Cardiac muscle cell (in vitro differentiated cells and primary cell): ENCODE measurements at regions not wholly inside any gene's neighbourhood (a gene's known extent, or its start where the extent isn't known, plus 50 kb on each side); places are given as distances from the start of the nearest gene placed in this dataset.

Experiments
- DNase-seq, 2 donors: peaks; one replicate each; pipeline versions ENCODE4 v3.0.0 to v3.0.0-alpha.2; 2010 to 2017; ENCODE audit warnings: low read depth in 1 of 2, low spot score in 1 of 2
- H3K27ac ChIP-seq: fragments of 200-600 bp; sonication (generic); 2 replicates; pipeline ENCODE4 v1.5.1; 2016
- H3K27me3 ChIP-seq: fragments of 200-600 bp; sonication (generic); 2 replicates; pipeline ENCODE4 v1.6.0; 2016; ENCODE audit warnings: control low read depth
- H3K36me3 ChIP-seq: fragments of 200-600 bp; sonication (generic); 2 replicates; pipeline ENCODE4 v1.5.1; 2016; ENCODE audit warnings: control low read depth
- H3K4me1 ChIP-seq: fragments of 200-600 bp; sonication (generic); 2 replicates; pipeline ENCODE4 v1.8.1; 2017; ENCODE audit warnings: low read depth, mild to moderate bottlenecking, mixed run types
- H3K4me3 ChIP-seq: fragments of 200-600 bp; sonication (generic); 2 replicates; pipeline ENCODE4 v1.5.1; 2016; ENCODE audit warnings: mild to moderate bottlenecking
- H3K9me3 ChIP-seq: fragments of 200-600 bp; sonication (generic); 2 replicates; pipeline ENCODE4 v1.5.1; 2017; ENCODE audit warnings: low read depth, mild to moderate bottlenecking, control low read depth
- CTCF ChIP-seq: IDR thresholded peaks from 2 replicates; pipeline ENCODE4 v1.5.1; 2012; ENCODE audit warnings: low read depth, mild to moderate bottlenecking, low read length

GRCh38 chr6:118735320-118735719 is 83.9 kb upstream of the CEP85L start:
- Histone ChIP-seq H3K27me3 (no peaks in the 10 kb centered on the region), H3K27ac (no peak overlapping the region), H3K4me3 (no peak overlapping the region), H3K9me3 (no peaks in the 10 kb centered on the region), H3K36me3 (no peaks in the 10 kb centered on the region), H3K4me1 (no peaks in the 10 kb centered on the region)
- TF ChIP-seq CTCF, result peak; percentile 63
- DNase-seq, result peak; percentile 29 to 35

GRCh38 chr6:118725944-118726343 is 74.6 kb upstream of the CEP85L start:
- TF ChIP-seq CTCF, result no peak
- Histone ChIP-seq H3K9me3 (no peaks in the 10 kb centered on the region), H3K4me1 (peaks cover 9% of the 10 kb centered on the region), H3K27me3 (no peaks in the 10 kb centered on the region), H3K36me3 (no peaks in the 10 kb centered on the region), H3K4me3 (no peak overlapping the region), H3K27ac (no peak overlapping the region)
- DNase-seq, result no peak

GRCh38 chr6:118724211-118724610 is 72.8 kb upstream of the CEP85L start:
- no peak overlapping the region for H3K27ac ChIP-seq
- no peaks in the 10 kb centered on the region for H3K36me3 ChIP-seq
- TF ChIP-seq CTCF, result no peak
- H3K4me1 ChIP-seq, result peaks cover 16% of the 10 kb centered on the region
- H3K27me3 ChIP-seq, result no peaks in the 10 kb centered on the region
- no peaks in the 10 kb centered on the region for H3K9me3 ChIP-seq
- H3K4me3 ChIP-seq, result no peak overlapping the region
- peak in 1 of 2 donors; percentile 66 for DNase-seq

- no peak overlapping the region for H3K27ac ChIP-seq
- no peaks in the 10 kb centered on the region for H3K9me3 ChIP-seq
- DNase-seq, result no peak
- peaks cover 20% of the 10 kb centered on the region for H3K4me1 ChIP-seq
- H3K27me3 ChIP-seq, result no peaks in the 10 kb centered on the region
- no peaks in the 10 kb centered on the region for H3K36me3 ChIP-seq
- H3K4me3 ChIP-seq, result no peak overlapping the region
- no peak for TF ChIP-seq CTCF
Observed at GRCh38 chr6:118722829-118723813, 71.7 kb upstream of the CEP85L start.

- Histone ChIP-seq H3K9me3 (no peaks in the 10 kb centered on the region), H3K4me1 (peaks cover 15% of the 10 kb centered on the region), H3K4me3 (no peak overlapping the region), H3K36me3 (no peaks in the 10 kb centered on the region), H3K27ac (no peak overlapping the region), H3K27me3 (no peaks in the 10 kb centered on the region)
- DNase-seq, result no peak
- no peak for TF ChIP-seq CTCF
Observed at GRCh38 chr6:118720125-118720473, 68.7 kb upstream of the CEP85L start.
